ENCODE measurements at regions not wholly inside any gene's neighbourhood (a gene's known extent, or its start where the extent isn't known, plus 50 kb on each side); places are given as distances from the start of the nearest gene placed in this dataset.

- peaks cover 5% of the 10 kb centered on the region for H3K27me3 Mint-ChIP-seq (ENCODE audit: insufficient read depth, low read depth, poor library complexity)
- Histone ChIP-seq H3K79me2 (replicated peaks; ENCODE audit: insufficient read depth) (no peaks in the 10 kb centered on the region), H2AFZ (no peak overlapping the region), H3K4me3 (no peak overlapping the region), H3K27ac (ENCODE audit: low read depth) (no peak overlapping the region), H3K9me2 (ENCODE audit: insufficient read depth) (no peaks in the 10 kb centered on the region), H3K4me2 (no peak overlapping the region), H3F3A (replicated peaks; ENCODE audit: low read depth) (no peaks in the 10 kb centered on the region), H3K4me1 (ENCODE audit: insufficient read depth) (peaks cover 4% of the 10 kb centered on the region; the same call in 1 of the 2 replicates), H3K36me3 (ENCODE audit: insufficient read depth) (no peaks in the 10 kb centered on the region), H4K20me1 (replicated peaks; ENCODE audit: insufficient read depth) (no peaks in the 10 kb centered on the region), H3K27me3 (ENCODE audit: insufficient read depth) (no peaks in the 10 kb centered on the region)
- ATAC-seq (no peak), DNase-seq (ENCODE audit: low spot score) (no peak)
- TF ChIP-seq ZNF462 (CRISPR knock-in tag; IDR thresholded peaks at IDR 0.05) (no peak), STAT1 (IDR thresholded peaks at IDR 0.05; ENCODE audit: unreplicated experiment) (no peak), EZH2phosphoT487 (IDR thresholded peaks at IDR 0.05; ENCODE audit: unreplicated experiment) (no peak), ZNF114 (CRISPR knock-in tag; IDR thresholded peaks at IDR 0.05) (no peak), NANOG (IDR thresholded peaks at IDR 0.05; ENCODE audit: borderline replicate concordance) (no peak), POLR2AphosphoS5 (IDR thresholded peaks at IDR 0.05; ENCODE audit: low read depth) (no peak), EZH2 (IDR thresholded peaks at IDR 0.05; ENCODE audit: low read depth, unreplicated experiment) (no peak), CTCF (conservative IDR thresholded peaks at IDR 0.05; ENCODE audit: low read depth in 2 of 2) (no peak), ZNF331 (CRISPR knock-in tag; IDR thresholded peaks at IDR 0.05; ENCODE audit: low read depth) (no peak)
- TF ChIP-seq, protein P1, sequence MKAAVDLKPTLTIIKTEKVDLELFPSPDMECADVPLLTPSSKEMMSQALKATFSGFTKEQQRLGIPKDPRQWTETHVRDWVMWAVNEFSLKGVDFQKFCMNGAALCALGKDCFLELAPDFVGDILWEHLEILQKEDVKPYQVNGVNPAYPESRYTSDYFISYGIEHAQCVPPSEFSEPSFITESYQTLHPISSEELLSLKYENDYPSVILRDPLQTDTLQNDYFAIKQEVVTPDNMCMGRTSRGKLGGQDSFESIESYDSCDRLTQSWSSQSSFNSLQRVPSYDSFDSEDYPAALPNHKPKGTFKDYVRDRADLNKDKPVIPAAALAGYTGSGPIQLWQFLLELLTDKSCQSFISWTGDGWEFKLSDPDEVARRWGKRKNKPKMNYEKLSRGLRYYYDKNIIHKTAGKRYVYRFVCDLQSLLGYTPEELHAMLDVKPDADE (IDR thresholded peaks at IDR 0.05), result no peak
- H3K4me1 Mint-ChIP-seq, result peaks cover 6% of the 10 kb centered on the region
- no peaks in the 10 kb centered on the region for H3K9me3 Mint-ChIP-seq
- no peak overlapping the region for H3K4me3 Mint-ChIP-seq
- no peaks in the 10 kb centered on the region for H3K36me3 Mint-ChIP-seq (ENCODE audit: low read depth)
- H3K27ac Mint-ChIP-seq, result no peak overlapping the region
Measured at GRCh38 chr5:28737222-28737621, 1698.8 kb upstream of the CDH9 start.

Data from GM23338 (cell line).